ENCODE measurements at regions not wholly inside any gene's neighbourhood (a gene's known extent, or its start where the extent isn't known, plus 50 kb on each side); places are given as distances from the start of the nearest gene placed in this dataset.

DNA sequence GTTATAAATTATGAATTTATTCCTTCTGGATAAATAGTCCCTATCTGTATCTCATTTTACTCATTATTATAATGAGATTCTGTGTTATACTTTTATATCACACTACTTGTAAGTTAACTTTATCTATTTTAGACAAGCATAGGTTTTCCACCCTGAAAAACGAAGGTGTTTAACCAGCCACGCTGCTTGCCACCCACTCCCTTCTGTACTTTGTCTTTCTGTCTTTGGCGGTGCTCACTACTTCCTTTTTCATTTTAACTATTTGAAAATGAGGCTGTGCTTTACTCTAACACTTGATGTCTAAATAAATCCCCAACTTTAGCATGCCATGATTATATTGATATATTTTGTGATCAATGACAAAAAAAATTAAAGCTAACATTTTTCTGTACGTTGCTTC lies 952.9 kb downstream of the DNAJB9 start:
- TF ChIP-seq, protein P1, sequence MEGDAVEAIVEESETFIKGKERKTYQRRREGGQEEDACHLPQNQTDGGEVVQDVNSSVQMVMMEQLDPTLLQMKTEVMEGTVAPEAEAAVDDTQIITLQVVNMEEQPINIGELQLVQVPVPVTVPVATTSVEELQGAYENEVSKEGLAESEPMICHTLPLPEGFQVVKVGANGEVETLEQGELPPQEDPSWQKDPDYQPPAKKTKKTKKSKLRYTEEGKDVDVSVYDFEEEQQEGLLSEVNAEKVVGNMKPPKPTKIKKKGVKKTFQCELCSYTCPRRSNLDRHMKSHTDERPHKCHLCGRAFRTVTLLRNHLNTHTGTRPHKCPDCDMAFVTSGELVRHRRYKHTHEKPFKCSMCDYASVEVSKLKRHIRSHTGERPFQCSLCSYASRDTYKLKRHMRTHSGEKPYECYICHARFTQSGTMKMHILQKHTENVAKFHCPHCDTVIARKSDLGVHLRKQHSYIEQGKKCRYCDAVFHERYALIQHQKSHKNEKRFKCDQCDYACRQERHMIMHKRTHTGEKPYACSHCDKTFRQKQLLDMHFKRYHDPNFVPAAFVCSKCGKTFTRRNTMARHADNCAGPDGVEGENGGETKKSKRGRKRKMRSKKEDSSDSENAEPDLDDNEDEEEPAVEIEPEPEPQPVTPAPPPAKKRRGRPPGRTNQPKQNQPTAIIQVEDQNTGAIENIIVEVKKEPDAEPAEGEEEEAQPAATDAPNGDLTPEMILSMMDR (IDR thresholded peaks at IDR 0.05; ENCODE audit: low read depth, low read length, poor library complexity, severe bottlenecking) = no peak
- no peak for TF ChIP-seq EZH2phosphoT487 (IDR thresholded peaks at IDR 0.05; ENCODE audit: borderline replicate concordance, low read length)
